HepG2 (cell line): ENCODE measurements at regions not wholly inside any gene's neighbourhood (a gene's known extent, or its start where the extent isn't known, plus 50 kb on each side); places are given as distances from the start of the nearest gene placed in this dataset.
A peak's percentile ranks its signal among the peaks of the same experiment; 100 is the strongest.

ENCODE experiments used
- ATAC-seq: fragments of 200-7000 bp; cut with Tn5 transposase; 3 replicates; pipeline ENCODE4 v1.9.1; 2020; ENCODE audit warnings: mild to moderate bottlenecking, moderate library complexity
- BruUV-seq: library from RNA; stranded (reverse); fragments of 400-500 nt; replicated peaks from 2 replicates; lab custom pipeline; 2021; lab: Mats Ljungman, UMichigan
- CTCF ChIA-PET: fragments of 300-600 bp; formaldehyde crosslinking; extraction: SDS; loops from one replicate; lab custom pipeline; 2021; ENCODE audit warnings: low total read pairs, inconsistent platforms, low intra/inter-chr PET ratio; lab: Yijun Ruan, JAX
- POLR2A ChIA-PET: fragments of 350-600 bp; sonication (Branson Sonifier 250); formaldehyde crosslinking; loops from one replicate; lab custom pipeline; 2020; ENCODE audit warnings: antibody characterized with exemption, inconsistent platforms; lab: Yijun Ruan, JAX
- DNase-seq: peaks from one replicate; pipeline ENCODE4 v3.0.0-alpha.2; 2015; ENCODE audit warnings: low spot score
- FAIRE-seq: peaks from 3 replicates; lab custom pipeline; 2011; peaks lifted over from hg19 to GRCh38; lab: Jason Lieb, UNC
- H2AFZ ChIP-seq: one replicate; pipeline ENCODE4 v1.6.1; 2011; ENCODE audit warnings: low read length, inconsistent platforms
- H3K27ac ChIP-seq: fragments of 300-600 bp; 3 replicates; pipeline ENCODE4 v1.8.0; 2011; ENCODE audit warnings: mixed run types, mild to moderate bottlenecking, mixed read lengths, low read length, inconsistent platforms; ENCODE audit not compliant: insufficient read depth; ENCODE audit errors: extremely low read length
- H3K27me3 ChIP-seq, 2 experiments: fragments of 200-600 bp in 1 of 2; 2 replicates in 1 of 2; 3 replicates in 1 of 2; pipeline versions ENCODE4 v1.6.0 to v1.8.0; 2011; ENCODE audit warnings: low read length in 2 of 2, mild to moderate bottlenecking in 2 of 2, moderate library complexity in 2 of 2, inconsistent platforms in 1 of 2; ENCODE audit not compliant: insufficient read depth in 2 of 2, control insufficient read depth in 1 of 2
- H3K36me3 ChIP-seq, 2 experiments: fragments of 200-600 bp in 1 of 2; replicated peaks in 1 of 2; 2 replicates in 1 of 2; 3 replicates in 1 of 2; pipeline versions ENCODE4 v1.5.1 to v1.8.0; 2011; ENCODE audit warnings: low read length in 2 of 2, inconsistent platforms in 1 of 2; ENCODE audit not compliant: insufficient read depth in 2 of 2, control insufficient read depth in 1 of 2
- H3K4me1 ChIP-seq: 2 replicates; pipeline ENCODE4 v1.5.1; 2012; ENCODE audit warnings: low read length, inconsistent platforms; ENCODE audit not compliant: insufficient read depth
- H3K4me2 ChIP-seq: 2 replicates; pipeline ENCODE4 v1.6.0; 2011; ENCODE audit warnings: low read depth, low read length, inconsistent platforms
- H3K4me3 ChIP-seq, 3 experiments: fragments of 200-600 bp in 1 of 3; sonication (generic), shearing (Covaris generic) in 1 of 3; replicated peaks in 1 of 3; 2 replicates each; pipeline ENCODE4 v1.5.1; 2011 to 2016; ENCODE audit warnings: low read length in 3 of 3, inconsistent platforms in 2 of 3, low read depth in 2 of 3, mild to moderate bottlenecking in 2 of 3, control low read depth in 1 of 3, mixed read lengths in 1 of 3; ENCODE audit not compliant: insufficient read depth in 1 of 3
- H3K79me2 ChIP-seq: one replicate; pipeline ENCODE4 v1.6.1; 2011; ENCODE audit warnings: low read length, inconsistent platforms; ENCODE audit not compliant: insufficient read depth
- H3K9ac ChIP-seq: 2 replicates; pipeline ENCODE4 v1.6.0; 2011; ENCODE audit warnings: mild to moderate bottlenecking, low read depth, low read length, inconsistent platforms; ENCODE audit not compliant: insufficient read depth
- H3K9me3 ChIP-seq: 2 replicates; pipeline ENCODE4 v1.5.1; 2012; ENCODE audit warnings: mild to moderate bottlenecking, low read length
- H4K20me1 ChIP-seq: 2 replicates; pipeline ENCODE4 v1.6.0; 2011; ENCODE audit warnings: inconsistent platforms, mild to moderate bottlenecking, low read length, moderate library complexity; ENCODE audit not compliant: insufficient read depth
- GRHL1 ChIP-seq: sonication (generic); formaldehyde crosslinking; conservative IDR thresholded peaks from 2 replicates; pipeline ENCODE4 v1.8.0; 2022; ENCODE audit warnings: missing genetic modification reagents
- SMC3 ChIP-seq: IDR thresholded peaks from 2 replicates; pipeline ENCODE4 v1.6.1; 2011; ENCODE audit warnings: low read length, improper control_type of control experiment
- STAG1 ChIP-seq: sonication (generic); formaldehyde crosslinking; IDR thresholded peaks from 2 replicates; pipeline ENCODE4 v1.4.0; 2020; ENCODE audit warnings: missing genetic modification reagents
- ZBTB33 ChIP-seq: sonication (generic); formaldehyde crosslinking; IDR thresholded peaks from 2 replicates; pipeline ENCODE4 v1.4.0; 2020; ENCODE audit warnings: missing genetic modification reagents
- ZNF607 ChIP-seq: sonication (generic); formaldehyde crosslinking; IDR thresholded peaks from 2 replicates; pipeline ENCODE4 v1.5.1; 2020; ENCODE audit warnings: missing genetic modification reagents, mild to moderate bottlenecking, borderline replicate concordance
- WGBS: methylation state at CpG from one replicate; pipeline ENCODE4 v1.1.6; 2017; ENCODE audit warnings: low lambda C conversion rate; 5-methylcytosine and 5-hydroxymethylcytosine counted together
- in situ Hi-C: cut with HindIII; loops from 2 replicates; pipeline ENCODE4 v1.10.0; 2017; ENCODE audit warnings: low pct_unique_long_range_greater_than_20kb; ENCODE audit not compliant: extremely low pct_ligation_motif_present
- intact Hi-C: fragments of 100-400 bp; cut with micrococcal nuclease; formaldehyde crosslinking; loops from one replicate; pipeline ENCODE4 v1.10.0; 2022; ENCODE audit not compliant: unreplicated experiment
- TF ChIP-seq, protein P1 (sequence below): sonication (generic); formaldehyde crosslinking; IDR thresholded peaks from 2 replicates; pipeline ENCODE4 v1.5.0; 2020; ENCODE audit warnings: mild to moderate bottlenecking, missing genetic modification reagents, moderate library complexity
- TF ChIP-seq, protein P2 (sequence below): sonication (generic); formaldehyde crosslinking; IDR thresholded peaks from 2 replicates; pipeline ENCODE4 v1.4.0; 2020; ENCODE audit warnings: missing genetic modification reagents, borderline replicate concordance

DNA sequence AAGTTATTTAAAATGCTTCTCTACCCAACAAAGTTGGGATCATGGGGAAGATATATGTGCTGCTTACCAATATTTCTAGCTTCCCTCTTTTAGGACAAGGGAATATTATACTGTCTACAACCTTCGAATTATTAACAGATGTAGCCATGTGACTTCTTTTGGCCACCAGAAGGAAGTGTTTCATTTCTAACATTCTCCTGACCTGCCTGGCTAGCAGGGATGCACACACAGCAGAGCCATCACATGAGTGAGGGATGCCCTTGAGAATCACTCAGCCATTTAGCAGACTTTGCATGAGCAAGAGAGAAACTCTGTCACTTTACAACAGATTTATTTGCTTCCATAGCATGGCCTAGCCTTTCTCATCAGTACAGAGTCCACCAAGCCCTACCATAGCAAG, 230.7 kb upstream of the MARCKS start:
- WGBS: 76% methylated on average over 1 of the region's 1 CpG
- no peaks in the 10 kb centered on the region for H3K27me3 ChIP-seq
- H3K4me1 ChIP-seq: peaks cover 19% of the 10 kb centered on the region
- no peak overlapping the region for H3K9ac ChIP-seq
- no TSS peak for BruUV-seq
- TF ChIP-seq ZNF607 (CRISPR knock-in tag): no peak
- no peak for TF ChIP-seq GRHL1 (CRISPR knock-in tag)
- TF ChIP-seq, protein P1, sequence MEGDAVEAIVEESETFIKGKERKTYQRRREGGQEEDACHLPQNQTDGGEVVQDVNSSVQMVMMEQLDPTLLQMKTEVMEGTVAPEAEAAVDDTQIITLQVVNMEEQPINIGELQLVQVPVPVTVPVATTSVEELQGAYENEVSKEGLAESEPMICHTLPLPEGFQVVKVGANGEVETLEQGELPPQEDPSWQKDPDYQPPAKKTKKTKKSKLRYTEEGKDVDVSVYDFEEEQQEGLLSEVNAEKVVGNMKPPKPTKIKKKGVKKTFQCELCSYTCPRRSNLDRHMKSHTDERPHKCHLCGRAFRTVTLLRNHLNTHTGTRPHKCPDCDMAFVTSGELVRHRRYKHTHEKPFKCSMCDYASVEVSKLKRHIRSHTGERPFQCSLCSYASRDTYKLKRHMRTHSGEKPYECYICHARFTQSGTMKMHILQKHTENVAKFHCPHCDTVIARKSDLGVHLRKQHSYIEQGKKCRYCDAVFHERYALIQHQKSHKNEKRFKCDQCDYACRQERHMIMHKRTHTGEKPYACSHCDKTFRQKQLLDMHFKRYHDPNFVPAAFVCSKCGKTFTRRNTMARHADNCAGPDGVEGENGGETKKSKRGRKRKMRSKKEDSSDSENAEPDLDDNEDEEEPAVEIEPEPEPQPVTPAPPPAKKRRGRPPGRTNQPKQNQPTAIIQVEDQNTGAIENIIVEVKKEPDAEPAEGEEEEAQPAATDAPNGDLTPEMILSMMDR (CRISPR knock-in tag): peak; percentile 23; the same call in 1 of the 2 replicates
- TF ChIP-seq SMC3: peak; percentile 27; the same call in 1 of the 2 replicates
- TF ChIP-seq ZBTB33 (CRISPR knock-in tag): no peak
- TF ChIP-seq STAG1: peak; percentile 37
- TF ChIP-seq, protein P2, sequence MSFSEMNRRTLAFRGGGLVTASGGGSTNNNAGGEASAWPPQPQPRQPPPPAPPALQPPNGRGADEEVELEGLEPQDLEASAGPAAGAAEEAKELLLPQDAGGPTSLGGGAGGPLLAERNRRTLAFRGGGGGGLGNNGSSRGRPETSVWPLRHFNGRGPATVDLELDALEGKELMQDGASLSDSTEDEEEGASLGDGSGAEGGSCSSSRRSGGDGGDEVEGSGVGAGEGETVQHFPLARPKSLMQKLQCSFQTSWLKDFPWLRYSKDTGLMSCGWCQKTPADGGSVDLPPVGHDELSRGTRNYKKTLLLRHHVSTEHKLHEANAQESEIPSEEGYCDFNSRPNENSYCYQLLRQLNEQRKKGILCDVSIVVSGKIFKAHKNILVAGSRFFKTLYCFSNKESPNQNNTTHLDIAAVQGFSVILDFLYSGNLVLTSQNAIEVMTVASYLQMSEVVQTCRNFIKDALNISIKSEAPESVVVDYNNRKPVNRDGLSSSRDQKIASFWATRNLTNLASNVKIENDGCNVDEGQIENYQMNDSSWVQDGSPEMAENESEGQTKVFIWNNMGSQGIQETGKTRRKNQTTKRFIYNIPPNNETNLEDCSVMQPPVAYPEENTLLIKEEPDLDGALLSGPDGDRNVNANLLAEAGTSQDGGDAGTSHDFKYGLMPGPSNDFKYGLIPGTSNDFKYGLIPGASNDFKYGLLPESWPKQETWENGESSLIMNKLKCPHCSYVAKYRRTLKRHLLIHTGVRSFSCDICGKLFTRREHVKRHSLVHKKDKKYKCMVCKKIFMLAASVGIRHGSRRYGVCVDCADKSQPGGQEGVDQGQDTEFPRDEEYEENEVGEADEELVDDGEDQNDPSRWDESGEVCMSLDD: no peak
- H3K9me3 ChIP-seq: no peaks in the 10 kb centered on the region
- in situ Hi-C loops (no loop called here), intact Hi-C loops (no loop called here)
- FAIRE-seq: no peak
- H3K4me2 ChIP-seq: no peak overlapping the region
- no peak overlapping the region for H3K27ac ChIP-seq
- ChIA-PET POLR2A (no interaction called here), CTCF (no interaction called here)
- no peaks in the 10 kb centered on the region for H3K36me3 ChIP-seq
- H3K4me3 ChIP-seq: no peak overlapping the region
- peak; percentile 67 for ATAC-seq
- no peak overlapping the region for H2AFZ ChIP-seq
- no peak for DNase-seq
- H4K20me1 ChIP-seq: no peaks in the 10 kb centered on the region
- no peaks in the 10 kb centered on the region for H3K79me2 ChIP-seq
